Effector CD8-positive, alpha-beta T cell (primary cell): ENCODE measurements at regions not wholly inside any gene's neighbourhood (a gene's known extent, or its start where the extent isn't known, plus 50 kb on each side); places are given as distances from the start of the nearest gene placed in this dataset.

Experiments
- DNase-seq: peaks from one replicate; lab custom pipeline; 2025; lab: John Stamatoyannopoulos, UW

DNA sequence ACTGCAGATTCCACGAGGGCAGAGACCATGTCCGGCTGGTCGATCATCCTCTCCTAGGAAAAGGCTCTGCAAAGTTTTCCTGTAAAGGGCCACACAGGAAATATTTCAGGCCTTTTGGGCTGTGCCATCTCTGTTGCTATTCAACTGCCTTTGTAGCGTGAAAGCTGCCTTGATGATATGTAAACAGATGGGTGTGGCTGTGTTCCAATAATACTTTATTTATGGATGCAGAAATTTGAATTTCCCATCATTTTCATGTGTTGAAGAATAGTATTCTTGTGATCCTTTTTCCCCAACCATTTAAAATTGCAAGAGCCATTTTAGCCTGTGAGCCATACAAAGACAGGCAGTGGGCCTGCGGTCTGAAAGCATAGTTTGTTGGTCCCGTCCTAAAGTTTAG lies 950.7 kb upstream of the RBFOX1 start:
- no peak for DNase-seq

GRCh38 chr16:6377956-6378355 lies 954.7 kb upstream of the RBFOX1 start:
- DNase-seq: no peak

DNA sequence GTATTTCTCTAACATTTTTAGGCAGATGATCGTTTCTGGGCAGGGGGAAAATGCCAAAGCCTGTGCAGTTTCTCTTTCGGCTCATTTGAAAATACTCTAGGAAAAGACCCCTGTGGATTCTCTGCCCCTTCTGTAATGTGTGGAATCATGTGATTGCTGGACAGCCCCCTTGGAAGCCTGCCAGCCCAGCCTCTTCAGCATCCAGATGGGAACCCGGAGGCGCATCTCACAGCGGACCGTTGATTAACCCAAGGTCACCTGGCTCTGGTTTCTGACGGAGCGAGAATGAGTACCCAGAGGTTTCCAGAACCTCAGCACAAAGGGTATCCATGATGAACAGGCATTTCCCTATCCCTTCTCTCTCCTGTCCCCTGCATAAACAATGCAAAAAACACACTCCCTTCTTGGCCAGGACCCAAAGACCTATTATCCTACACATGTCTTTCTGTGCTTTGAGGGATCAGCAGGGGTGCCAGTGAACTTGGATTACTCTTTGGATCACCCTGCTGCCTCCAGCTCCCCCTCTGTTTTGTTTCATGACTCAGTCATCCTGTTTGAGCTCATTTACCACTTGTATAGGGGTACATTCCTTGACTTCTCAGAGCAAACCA lies 957.1 kb upstream of the RBFOX1 start:
- no peak for DNase-seq

DNA sequence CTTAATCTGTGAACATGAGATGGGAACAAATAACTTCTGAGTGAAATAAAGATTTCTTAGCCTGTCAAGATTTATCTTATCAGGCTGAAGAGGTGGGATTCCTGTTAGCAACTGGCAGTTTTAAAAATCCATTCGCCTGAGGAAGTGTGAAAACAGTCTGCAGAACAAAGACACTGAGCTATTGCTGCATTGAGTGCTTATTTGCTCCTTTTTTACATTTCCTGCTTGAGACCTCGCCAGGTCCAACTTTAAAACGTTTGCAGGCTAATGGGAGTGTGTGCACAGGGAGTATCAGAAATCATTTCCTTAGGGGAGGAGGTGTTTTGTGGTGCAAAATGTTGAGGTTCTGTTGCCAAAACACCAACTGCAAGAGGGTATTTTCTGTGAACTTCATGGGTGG lies 957.8 kb upstream of the RBFOX1 start:
- no peak for DNase-seq

GRCh38 chr16:6364846-6365245 lies 967.8 kb upstream of the RBFOX1 start:
- DNase-seq: no peak

GRCh38 chr16:6363896-6364607 lies 968.6 kb upstream of the RBFOX1 start:
- no peak for DNase-seq

DNA sequence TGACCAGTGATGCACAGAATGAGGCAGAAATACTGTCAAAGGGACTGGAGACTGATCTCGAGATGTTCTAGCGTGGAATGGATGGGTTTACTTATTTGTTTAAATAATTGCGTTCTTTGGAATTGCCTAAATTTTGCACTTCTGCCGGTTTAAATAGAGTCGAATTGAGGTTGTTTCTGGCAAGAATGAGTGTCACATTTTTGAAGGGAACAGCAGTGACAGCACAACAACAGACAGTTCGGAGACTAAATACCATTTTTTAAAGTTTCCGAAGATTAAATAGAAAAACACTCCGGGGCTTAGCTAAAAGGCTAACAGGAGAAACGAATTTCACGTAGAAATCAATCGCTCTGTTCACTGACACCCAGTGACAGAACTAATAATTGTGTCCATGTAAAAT lies 969.2 kb upstream of the RBFOX1 start:
- no peak for DNase-seq

DNA sequence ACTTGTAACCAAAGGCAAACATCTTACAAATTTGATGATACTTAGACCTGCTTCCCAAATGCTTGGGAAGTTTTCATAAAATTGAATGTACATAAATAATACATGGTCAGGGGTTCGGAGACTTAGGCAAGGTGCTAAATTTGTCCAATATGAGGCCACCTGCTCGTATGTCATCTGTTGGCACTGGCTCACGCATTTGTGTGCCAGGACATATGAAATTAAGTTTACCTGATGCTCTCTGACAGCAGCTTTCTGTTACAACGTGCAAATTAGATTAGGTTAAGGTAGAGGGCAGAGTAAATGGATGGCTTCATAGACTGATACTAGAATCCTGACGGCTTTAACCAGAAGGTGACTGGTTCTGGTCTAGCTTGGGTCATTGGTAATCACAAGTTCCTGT lies 970.3 kb upstream of the RBFOX1 start:
- DNase-seq: no peak

DNA sequence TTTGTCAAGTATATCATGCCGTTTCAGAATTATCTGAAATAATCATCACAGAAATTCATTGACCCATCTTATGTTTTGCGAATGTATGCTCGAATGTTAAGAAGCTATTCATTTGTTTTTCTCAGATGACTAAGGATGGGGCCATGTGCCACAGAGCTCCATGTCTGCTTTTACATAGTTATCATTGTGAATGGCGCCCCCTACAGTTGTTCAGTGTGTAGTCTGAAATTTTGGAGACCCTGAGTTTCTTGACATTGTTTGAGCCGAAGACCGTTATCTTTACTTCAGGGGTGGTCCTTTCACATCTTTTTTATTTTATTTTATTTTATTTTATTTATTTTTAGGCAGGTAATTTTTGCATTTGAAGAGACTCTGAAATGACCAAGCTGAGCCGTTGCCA lies 972.0 kb upstream of the RBFOX1 start:
- DNase-seq: no peak

DNA sequence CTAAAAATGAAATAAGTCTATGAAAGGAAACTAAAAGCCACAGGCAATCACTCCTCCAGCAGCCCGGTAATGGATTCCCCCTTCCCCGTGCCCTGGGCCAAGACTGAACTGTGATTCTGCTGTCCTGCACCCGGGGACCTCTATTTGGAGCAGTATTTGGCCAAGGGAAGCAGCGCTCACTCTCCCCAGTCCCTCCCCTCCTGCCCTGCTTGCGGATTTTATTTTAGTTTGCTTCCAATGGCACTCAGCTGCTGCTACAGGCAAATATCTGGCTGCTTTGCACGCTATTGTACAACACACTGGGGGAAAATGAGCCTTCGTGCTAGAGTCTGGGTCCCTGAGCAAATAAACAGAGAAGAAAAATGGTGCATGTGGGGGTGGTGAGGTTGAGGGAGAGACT lies 975.7 kb upstream of the RBFOX1 start:
- DNase-seq: no peak

DNA sequence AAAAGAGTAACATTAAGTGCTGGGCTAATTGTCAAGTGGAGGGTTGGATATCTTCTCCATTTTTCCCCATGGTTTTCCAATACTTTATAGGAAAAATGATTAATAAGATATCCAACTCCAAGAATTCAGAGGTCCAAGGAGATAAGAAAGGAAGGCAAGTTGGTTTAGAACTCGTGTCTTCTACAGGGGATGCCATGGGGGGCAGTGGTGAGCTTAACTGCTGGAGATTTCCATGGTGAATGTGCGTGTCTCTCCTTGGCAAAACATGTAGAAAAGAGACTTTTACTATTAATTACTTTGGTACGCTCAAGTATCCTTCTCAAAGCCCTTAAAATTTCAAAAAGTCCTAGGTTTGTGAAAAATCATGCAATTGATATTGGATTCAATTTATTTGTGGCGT lies 982.9 kb upstream of the RBFOX1 start:
- no peak for DNase-seq

- DNase-seq: no peak
Measured at GRCh38 chr16:6345090-6345489, 987.6 kb upstream of the RBFOX1 start.

- no peak for DNase-seq
Measured at GRCh38 chr16:6343157-6343556, 989.5 kb upstream of the RBFOX1 start.

DNA sequence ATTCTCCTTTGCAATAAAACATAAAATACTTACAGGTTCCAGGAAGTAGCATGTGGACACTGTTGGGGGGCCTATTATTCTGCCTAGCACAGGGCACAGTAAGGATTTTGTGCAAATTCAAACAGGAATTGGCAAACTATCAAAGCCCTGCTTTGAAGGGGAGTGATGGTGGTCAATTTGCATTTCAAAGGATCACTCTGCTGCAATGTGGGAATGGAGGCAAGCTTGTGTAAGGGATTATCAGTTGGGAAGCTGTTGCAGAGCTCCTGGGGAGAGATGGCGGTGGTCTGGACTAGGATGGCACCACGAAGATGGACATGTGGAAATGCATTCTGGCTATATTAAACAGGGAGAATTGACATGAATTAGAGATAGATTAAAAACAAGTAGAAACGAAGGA lies 990.7 kb upstream of the RBFOX1 start:
- DNase-seq: no peak

DNA sequence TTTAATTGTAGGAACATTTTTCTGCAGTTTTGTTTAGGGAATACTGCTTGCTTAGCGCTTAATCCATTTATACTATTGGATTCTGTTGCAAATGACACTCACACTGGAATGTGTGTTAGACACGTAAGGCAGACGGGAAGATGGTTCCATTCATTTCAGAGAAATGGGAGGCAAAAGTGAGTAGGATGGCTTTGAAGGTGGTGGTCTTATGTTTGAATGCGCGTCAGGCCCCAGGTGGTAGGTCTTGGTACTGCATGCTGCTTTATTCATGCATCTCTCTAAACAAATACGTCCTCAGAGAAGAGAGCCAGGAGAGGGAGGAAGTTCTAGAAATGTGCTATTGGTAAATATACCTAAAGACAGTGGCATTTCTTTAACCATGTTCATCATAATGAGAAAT lies 997.6 kb upstream of the RBFOX1 start:
- no peak for DNase-seq

GRCh38 chr16:6331770-6332169 lies 1000.9 kb upstream of the RBFOX1 start:
- DNase-seq: no peak

DNA sequence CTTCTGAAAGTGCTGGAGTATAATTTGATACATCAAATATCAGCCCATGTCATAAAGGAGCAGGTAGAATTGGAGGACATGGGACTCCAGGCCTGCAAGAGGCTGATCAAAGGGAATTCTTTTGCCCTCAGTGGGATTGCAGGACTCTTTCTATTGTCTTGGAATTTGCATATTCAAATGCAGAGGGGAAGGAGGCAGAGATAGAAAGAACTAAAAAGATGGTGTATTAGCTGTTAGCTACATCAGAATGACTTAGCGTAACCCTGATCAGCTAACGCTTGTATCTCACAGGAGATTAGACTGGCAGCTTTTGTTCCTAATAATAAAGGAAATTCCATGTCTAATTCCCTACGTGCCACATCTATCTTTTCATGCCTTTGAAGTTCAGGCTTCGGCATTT lies 1014.7 kb upstream of the RBFOX1 start:
- no peak for DNase-seq

GRCh38 chr16:6309271-6309670 lies 1023.4 kb upstream of the RBFOX1 start:
- no peak for DNase-seq

DNA sequence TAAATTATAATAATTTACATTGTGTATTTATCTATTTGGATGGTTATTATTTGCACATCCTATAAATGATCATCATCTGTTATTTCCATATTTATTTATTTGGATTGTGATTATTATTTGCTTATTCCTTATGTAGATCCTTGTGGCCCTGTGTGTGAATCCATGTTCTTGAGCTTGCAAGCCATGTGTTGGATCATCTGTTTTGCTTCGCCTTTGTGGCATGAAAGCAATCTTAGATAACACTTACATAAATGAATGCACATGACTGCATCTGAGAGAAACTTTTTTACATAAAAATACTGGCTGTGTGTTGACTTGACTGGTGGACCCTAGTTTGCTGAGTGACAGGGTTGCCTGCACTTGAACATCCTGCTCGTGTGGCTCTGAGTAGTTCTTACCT lies 1024.5 kb upstream of the RBFOX1 start:
- no peak for DNase-seq

- no peak for DNase-seq
Measured at GRCh38 chr16:6300523-6300922, 1032.1 kb upstream of the RBFOX1 start.

GRCh38 chr16:6297666-6298410 lies 1034.8 kb upstream of the RBFOX1 start:
- DNase-seq: no peak

DNA sequence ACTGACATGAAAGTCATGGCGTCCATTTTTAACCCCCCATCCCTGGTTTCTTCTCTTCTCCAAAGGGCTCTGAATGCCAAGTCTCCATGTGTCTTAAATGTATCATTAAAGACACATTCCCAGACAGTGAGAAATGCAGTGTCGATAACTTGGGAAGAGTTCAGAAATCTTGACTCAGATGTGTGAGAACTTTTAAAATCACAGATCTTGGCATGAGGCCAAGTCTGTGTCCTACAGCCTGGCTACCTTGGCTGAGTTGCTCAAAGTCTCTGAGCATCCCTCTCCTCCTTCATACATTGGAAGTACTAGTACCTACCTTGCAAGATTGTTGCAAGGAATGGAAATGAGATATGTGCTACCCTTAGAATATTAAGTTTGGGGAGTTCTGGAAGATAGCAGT lies 1046.5 kb upstream of the RBFOX1 start:
- DNase-seq: no peak

GRCh38 chr16:6284731-6285130 lies 1047.9 kb upstream of the RBFOX1 start:
- DNase-seq: no peak
